Epidermal melanocyte (primary cell): ENCODE measurements at regions not wholly inside any gene's neighbourhood (a gene's known extent, or its start where the extent isn't known, plus 50 kb on each side); places are given as distances from the start of the nearest gene placed in this dataset.

Experiments used
- DNase-seq: peaks from one replicate; pipeline ENCODE4 v3.0.0; 2011; ENCODE audit warnings: low spot score; ENCODE audit not compliant: insufficient read length

DNA sequence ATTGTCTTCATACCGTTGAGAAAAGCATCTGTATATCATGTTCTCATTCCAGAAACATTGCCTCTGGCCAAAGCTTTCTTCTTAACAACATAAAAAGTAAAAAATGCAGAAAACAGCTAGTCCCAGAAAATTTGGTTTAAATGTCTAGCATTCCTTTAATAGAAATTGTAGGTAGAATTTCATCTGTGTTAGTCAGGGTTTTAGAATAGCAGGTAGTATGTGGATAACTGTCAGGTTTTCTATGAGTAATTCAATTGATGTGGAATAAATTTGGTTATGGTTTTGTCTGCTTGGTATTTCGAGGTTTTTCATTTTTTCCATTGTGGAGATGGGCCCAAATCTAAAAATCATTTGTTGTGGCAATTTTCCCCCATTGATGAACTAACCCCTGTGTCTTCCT lies 616.7 kb downstream of the KCNJ2 start:
- DNase-seq: no peak

GRCh38 chr17:70787721-70788300 lies 618.5 kb downstream of the KCNJ2 start:
- DNase-seq: no peak

GRCh38 chr17:70791748-70792443 lies 622.6 kb downstream of the KCNJ2 start:
- DNase-seq: no peak

DNA sequence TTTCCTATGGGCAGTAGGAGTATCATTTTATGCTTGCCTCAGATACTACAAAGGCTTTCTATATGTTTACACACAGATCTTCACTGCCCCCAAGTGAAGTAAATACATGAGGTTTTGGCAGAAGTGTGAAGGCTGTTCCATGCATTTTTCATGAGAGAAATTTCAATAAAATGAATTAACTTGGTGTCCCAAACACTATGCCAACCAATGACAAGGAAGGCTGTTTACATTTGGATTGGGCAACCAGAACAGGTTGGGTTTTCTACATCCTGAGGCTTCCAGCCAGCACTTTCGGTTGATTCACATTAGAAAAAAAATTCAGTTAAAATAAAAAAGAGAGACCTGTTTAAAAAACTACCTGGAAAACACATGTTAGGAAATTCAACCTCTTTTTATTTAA lies 625.4 kb downstream of the KCNJ2 start:
- DNase-seq: no peak

GRCh38 chr17:70795620-70796019 lies 626.3 kb downstream of the KCNJ2 start:
- no peak for DNase-seq

GRCh38 chr17:70796757-70797156 lies 627.4 kb downstream of the KCNJ2 start:
- DNase-seq: no peak

GRCh38 chr17:70797166-70797565 lies 627.8 kb downstream of the KCNJ2 start:
- DNase-seq: no peak

GRCh38 chr17:70804161-70804560 lies 634.8 kb downstream of the KCNJ2 start:
- DNase-seq: no peak

- DNase-seq: no peak
These were observed 639.3 kb downstream of the KCNJ2 start for GRCh38 chr17:70808596-70808995.

- DNase-seq: no peak
These were observed 641.3 kb downstream of the KCNJ2 start for GRCh38 chr17:70810609-70811008.

- DNase-seq: no peak
These were observed 644.1 kb downstream of the KCNJ2 start for GRCh38 chr17:70813355-70813930.

GRCh38 chr17:70819183-70819582 lies 649.9 kb downstream of the KCNJ2 start:
- no peak for DNase-seq

DNA sequence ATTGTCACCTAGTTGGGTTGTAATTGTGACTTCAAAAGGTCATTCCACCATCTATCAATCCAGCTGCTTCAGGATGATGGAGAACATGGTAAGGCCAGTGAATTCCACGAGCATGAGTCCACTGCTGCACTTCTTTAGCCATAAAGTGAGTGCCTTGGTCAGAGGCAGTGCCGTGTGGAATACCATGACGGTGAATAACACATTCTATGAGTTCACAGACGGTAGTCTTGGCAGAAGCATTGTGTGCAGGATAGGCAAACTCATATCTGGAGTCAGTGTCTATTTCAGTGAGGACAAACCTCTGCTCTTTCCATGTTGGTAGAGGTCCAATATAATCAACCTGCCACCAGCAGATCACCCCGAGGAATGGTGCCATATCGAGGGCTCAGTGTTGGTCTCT lies 650.9 kb downstream of the KCNJ2 start:
- DNase-seq: no peak

DNA sequence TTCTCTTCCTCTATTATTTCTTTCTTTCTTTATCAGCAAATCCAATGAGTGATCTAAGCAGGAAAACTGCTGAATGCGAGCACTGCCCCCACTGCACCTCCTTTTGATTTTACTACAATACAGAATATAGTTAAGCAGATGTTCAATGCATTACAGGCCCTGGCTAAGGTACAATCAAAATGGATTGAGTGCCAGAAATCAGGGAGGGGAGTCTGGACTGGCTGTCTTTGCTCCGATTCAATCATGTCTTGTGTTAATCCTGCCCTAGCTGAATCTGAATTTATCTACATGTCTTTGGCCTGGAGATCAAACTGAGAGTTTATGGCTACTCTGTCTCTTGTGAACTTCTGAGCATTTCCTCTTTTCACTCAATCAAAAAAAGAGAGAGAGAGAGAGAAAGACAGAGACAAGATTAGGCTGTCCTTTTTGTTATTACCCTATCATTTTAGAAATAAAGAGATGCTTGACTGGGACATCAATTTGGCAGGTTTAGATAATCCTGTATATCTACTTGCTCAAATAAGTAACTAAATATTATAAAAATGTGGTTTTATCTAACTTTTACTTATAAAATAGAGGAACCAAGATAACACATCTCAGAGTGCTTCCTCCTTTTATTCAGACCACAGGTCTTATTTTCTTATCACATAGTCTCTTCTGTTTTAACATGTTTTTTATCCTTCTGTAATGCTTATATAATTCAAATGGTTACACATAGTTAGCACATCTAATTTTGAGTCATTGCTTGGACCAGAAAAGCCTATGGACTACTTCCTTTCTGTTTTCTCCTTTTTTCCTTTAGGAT lies 656.2 kb downstream of the KCNJ2 start:
- no peak for DNase-seq

GRCh38 chr17:70829876-70830275 lies 660.5 kb downstream of the KCNJ2 start:
- no peak for DNase-seq

DNA sequence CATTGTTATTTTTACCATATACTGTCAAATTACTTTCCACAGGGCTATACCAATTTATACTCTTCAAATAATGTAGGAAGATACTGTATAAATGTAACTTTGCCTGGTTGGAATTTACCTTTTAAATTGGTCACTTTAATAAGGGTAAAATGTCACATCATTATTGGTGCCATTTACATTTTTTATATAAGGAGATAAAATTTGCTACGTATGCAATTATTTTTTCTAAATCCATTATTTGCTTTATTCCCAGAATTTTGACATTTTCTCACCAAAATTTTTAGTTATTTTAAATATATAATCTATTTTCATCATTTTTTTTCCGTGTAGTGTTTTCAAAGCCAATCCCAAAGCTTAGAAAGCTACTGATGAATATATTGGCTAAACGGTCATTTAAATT lies 664.7 kb downstream of the KCNJ2 start:
- DNase-seq: no peak

DNA sequence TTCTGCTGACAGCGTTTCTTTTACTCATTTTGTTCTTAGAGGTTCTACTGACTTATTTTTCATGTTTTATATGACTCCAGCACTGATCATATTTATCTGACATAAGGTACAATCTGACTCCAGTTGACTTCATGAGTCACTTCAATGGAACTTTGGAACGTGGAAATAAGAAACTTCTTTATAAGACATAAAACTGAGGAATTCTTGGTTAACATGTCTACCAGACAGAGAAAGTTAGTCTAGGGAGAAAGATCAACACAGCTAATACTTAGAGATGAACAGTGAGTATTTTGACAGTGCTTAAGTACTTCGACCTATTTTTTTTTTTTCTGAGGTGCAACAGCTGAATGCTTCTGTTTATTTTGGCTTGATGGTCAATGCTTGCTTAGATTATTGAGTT lies 679.5 kb downstream of the KCNJ2 start:
- DNase-seq: no peak

DNA sequence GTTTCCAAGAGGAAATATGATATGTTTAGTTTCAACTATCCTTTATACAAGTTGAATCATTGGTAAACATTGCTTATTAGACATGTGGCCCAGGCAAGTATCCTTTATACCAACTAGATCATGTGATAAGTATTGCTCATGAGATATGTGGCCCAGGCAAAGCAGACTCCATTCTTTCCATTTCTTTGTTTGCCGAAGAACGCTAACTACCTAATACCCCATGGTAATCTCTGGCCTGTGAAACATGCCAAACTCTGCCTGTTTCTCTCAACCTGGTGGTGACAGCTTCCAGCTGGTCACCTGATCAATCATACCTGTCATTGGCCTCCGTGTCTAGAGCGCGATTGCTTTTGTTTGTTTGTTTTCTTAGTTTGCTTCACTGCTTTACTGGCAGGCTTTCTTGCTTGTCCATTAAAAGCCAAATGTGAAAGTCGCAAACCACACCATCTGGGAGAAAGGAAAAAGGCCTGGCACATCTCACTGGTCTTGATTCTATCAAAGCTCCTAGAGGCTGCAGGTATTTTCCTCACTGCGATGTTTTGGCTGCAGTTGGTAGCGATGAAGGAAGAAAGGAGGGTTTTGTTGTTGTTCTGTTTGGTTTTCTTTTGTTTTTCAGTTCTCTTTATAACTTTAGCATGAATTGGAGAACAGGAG lies 686.2 kb downstream of the KCNJ2 start:
- DNase-seq: no peak

DNA sequence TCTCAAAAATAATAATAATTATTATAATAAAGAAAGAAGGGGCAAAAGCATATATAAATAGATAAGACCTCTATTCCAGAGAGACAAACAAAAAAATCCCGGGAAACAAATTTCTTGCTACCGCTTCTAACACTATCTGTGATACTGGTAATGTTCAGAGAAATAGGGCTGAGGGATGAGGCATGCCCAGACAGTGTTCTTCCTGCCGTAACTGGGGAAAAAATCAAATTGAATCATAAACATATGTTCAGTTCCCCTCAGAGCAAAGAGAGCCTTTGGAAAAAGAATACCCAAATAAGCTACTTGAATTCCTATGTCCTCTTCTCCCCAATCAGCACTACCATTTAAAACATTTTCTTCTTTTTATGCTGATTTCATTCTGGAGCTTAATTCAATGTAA lies 688.0 kb downstream of the KCNJ2 start:
- DNase-seq: no peak

GRCh38 chr17:70859829-70860228 lies 690.5 kb downstream of the KCNJ2 start:
- DNase-seq: no peak

GRCh38 chr17:70862295-70862694 lies 693.0 kb downstream of the KCNJ2 start:
- no peak for DNase-seq
